ENCODE measurements at regions not wholly inside any gene's neighbourhood (a gene's known extent, or its start where the extent isn't known, plus 50 kb on each side); places are given as distances from the start of the nearest gene placed in this dataset.
"Not testable (repeated sequence)": the region's sequence is repeated elsewhere in the genome, so short reads cannot be mapped to it uniquely, and the experiment has no call there.

- no peak overlapping the region for H3K27ac ChIP-seq
- TF ChIP-seq ZFX (IDR thresholded peaks at IDR 0.05): no peak
- TF ChIP-seq, protein P1, sequence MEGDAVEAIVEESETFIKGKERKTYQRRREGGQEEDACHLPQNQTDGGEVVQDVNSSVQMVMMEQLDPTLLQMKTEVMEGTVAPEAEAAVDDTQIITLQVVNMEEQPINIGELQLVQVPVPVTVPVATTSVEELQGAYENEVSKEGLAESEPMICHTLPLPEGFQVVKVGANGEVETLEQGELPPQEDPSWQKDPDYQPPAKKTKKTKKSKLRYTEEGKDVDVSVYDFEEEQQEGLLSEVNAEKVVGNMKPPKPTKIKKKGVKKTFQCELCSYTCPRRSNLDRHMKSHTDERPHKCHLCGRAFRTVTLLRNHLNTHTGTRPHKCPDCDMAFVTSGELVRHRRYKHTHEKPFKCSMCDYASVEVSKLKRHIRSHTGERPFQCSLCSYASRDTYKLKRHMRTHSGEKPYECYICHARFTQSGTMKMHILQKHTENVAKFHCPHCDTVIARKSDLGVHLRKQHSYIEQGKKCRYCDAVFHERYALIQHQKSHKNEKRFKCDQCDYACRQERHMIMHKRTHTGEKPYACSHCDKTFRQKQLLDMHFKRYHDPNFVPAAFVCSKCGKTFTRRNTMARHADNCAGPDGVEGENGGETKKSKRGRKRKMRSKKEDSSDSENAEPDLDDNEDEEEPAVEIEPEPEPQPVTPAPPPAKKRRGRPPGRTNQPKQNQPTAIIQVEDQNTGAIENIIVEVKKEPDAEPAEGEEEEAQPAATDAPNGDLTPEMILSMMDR (conservative IDR thresholded peaks at IDR 0.05): no peak
These were observed 664.0 kb upstream of the PCDH7 start for GRCh38 chr4:30056016-30056766.

DNA sequence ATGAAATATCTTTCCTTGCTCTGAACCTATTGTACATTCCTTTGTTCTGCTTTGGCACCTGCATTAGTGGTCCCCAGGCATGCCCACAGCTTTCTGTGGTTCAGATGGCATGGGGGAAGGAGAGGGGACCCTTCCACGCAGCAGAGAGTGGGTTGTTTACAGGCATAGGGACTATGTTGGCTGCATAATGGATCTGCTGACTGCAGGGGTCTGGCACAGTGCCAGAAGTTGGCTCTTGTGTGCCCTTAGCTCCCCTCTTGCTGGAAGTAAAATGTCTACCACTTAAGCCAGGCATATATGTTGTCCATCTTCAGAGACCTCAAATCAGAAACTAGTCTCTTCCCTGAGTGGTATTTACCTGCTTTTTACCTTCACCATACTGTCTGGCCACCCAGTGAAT is 651.9 kb upstream of the PCDH7 start:
- H3K27ac ChIP-seq: no peak overlapping the region
- TF ChIP-seq, protein P1 (conservative IDR thresholded peaks at IDR 0.05): no peak
- TF ChIP-seq ZFX (IDR thresholded peaks at IDR 0.05): no peak

- H3K27ac ChIP-seq: no peak overlapping the region
- TF ChIP-seq ZFX (IDR thresholded peaks at IDR 0.05): no peak
- TF ChIP-seq, protein P1 (conservative IDR thresholded peaks at IDR 0.05): no peak
These were observed 647.0 kb upstream of the PCDH7 start for GRCh38 chr4:30073011-30073710.

DNA sequence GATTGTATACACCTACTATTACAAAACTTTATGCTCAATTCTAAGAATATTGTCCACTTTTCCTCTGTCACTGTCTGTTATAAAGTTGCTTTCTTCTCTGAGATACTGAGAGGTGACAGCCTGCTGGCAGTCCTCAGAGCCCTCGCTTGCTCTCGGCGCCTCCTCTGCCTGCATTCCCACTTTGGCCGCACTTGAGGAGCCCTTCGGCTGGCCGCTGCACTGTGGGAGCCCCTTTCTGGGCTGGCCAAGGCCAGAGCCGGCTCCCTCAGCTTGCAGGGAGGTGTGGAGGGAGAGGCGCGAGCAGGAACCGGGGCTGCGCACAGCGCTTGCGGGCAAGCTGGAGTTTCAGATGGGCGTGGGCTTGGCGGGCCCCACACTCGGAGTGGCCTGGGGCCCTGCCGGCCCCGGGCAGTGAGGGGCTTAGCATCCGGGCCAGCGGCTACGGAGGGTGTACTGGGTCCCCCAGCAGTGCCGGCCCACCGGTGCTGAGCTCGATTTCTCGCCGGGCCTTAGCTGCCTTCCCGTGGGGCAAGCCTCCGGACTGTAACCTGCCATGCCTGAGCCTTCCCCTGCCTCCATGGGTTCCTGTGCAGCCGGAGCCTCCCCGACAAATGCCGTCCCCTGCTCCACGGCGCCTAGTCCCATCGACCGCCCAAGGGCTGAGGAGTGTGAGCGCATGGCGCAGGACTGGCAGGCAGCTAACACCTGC is 627.6 kb upstream of the PCDH7 start:
- H3K27ac ChIP-seq: not testable (repeated sequence)

- H3K27ac ChIP-seq: no peak overlapping the region
- no peak for TF ChIP-seq ZFX (IDR thresholded peaks at IDR 0.05)
- TF ChIP-seq, protein P1 (conservative IDR thresholded peaks at IDR 0.05): no peak
These were observed 625.3 kb upstream of the PCDH7 start for GRCh38 chr4:30094887-30095286.

GRCh38 chr4:30103455-30103854 is 616.7 kb upstream of the PCDH7 start:
- TF ChIP-seq, protein P1 (conservative IDR thresholded peaks at IDR 0.05): no peak
- TF ChIP-seq ZFX (IDR thresholded peaks at IDR 0.05): no peak
- no peak overlapping the region for H3K27ac ChIP-seq

GRCh38 chr4:30116401-30116800 is 603.8 kb upstream of the PCDH7 start:
- no peak overlapping the region for H3K27ac ChIP-seq
- TF ChIP-seq ZFX (IDR thresholded peaks at IDR 0.05): no peak
- TF ChIP-seq, protein P1 (conservative IDR thresholded peaks at IDR 0.05): no peak

Data from C4-2B (cell line).